GM23338 (cell line): ENCODE measurements at regions not wholly inside any gene's neighbourhood (a gene's known extent, or its start where the extent isn't known, plus 50 kb on each side); places are given as distances from the start of the nearest gene placed in this dataset.

ENCODE experiments used
- ATAC-seq: fragments of 200-7000 bp; cut with Tn5 transposase; 3 replicates; pipeline ENCODE4 v1.9.1; 2020
- DNase-seq: peaks from one replicate; pipeline ENCODE4 v3.0.0-alpha.2; 2015; ENCODE audit warnings: low spot score
- H2AFZ ChIP-seq: fragments of 200-600 bp; sonication (generic); 2 replicates; pipeline ENCODE4 v1.8.0; 2016; ENCODE audit warnings: antibody characterized with exemption, mild to moderate bottlenecking, moderate library complexity
- H3F3A ChIP-seq: fragments of 200-600 bp; sonication (generic); replicated peaks from 2 replicates; pipeline ENCODE4 v1.8.0; 2017; ENCODE audit warnings: antibody characterized with exemption, mixed run types, low read depth
- H3K27ac ChIP-seq: fragments of 200-600 bp; sonication (generic); 2 replicates; pipeline ENCODE4 v1.6.1; 2016; ENCODE audit warnings: low read depth
- H3K27me3 ChIP-seq: fragments of 200-600 bp; sonication (generic); 2 replicates; pipeline ENCODE4 v1.8.0; 2016; ENCODE audit warnings: mild to moderate bottlenecking, mixed run types, moderate library complexity; ENCODE audit not compliant: insufficient read depth
- H3K36me3 ChIP-seq: fragments of 200-600 bp; sonication (generic); 2 replicates; pipeline ENCODE4 v1.8.0; 2016; ENCODE audit warnings: mild to moderate bottlenecking; ENCODE audit not compliant: insufficient read depth
- H3K4me1 ChIP-seq: fragments of 200-600 bp; sonication (generic); 2 replicates; pipeline ENCODE4 v1.8.0; 2016; ENCODE audit warnings: mild to moderate bottlenecking, moderate library complexity; ENCODE audit not compliant: insufficient read depth
- H3K4me2 ChIP-seq: fragments of 200-600 bp; sonication (generic); 2 replicates; pipeline ENCODE4 v1.7.1; 2017; ENCODE audit warnings: mixed run types
- H3K4me3 ChIP-seq: fragments of 200-600 bp; sonication (generic); 2 replicates; pipeline ENCODE4 v1.6.1; 2016; ENCODE audit warnings: mixed run types
- H3K79me2 ChIP-seq: fragments of 200-600 bp; sonication (generic); replicated peaks from 2 replicates; pipeline ENCODE4 v1.8.0; 2017; ENCODE audit warnings: mild to moderate bottlenecking; ENCODE audit not compliant: insufficient read depth
- H3K9me2 ChIP-seq: fragments of 200-600 bp; sonication (generic); 2 replicates; pipeline ENCODE4 v1.8.0; 2017; ENCODE audit not compliant: insufficient read depth
- H4K20me1 ChIP-seq: fragments of 200-600 bp; sonication (generic); replicated peaks from 2 replicates; pipeline ENCODE4 v1.8.0; 2017; ENCODE audit warnings: mild to moderate bottlenecking; ENCODE audit not compliant: insufficient read depth
- H3K27ac Mint-ChIP-seq: 2 replicates; pipeline ENCODE4 v1.8.0; 2020; ENCODE audit warnings: inconsistent platforms, mild to moderate bottlenecking, moderate library complexity, mixed read lengths
- H3K27me3 Mint-ChIP-seq: 3 replicates; pipeline ENCODE4 v1.8.0; 2022; ENCODE audit warnings: low read depth, mild to moderate bottlenecking, moderate library complexity, mixed read lengths, inconsistent platforms; ENCODE audit not compliant: insufficient read depth, poor library complexity
- H3K36me3 Mint-ChIP-seq: 3 replicates; pipeline ENCODE4 v1.8.0; 2021; ENCODE audit warnings: low read depth, mild to moderate bottlenecking, inconsistent platforms, moderate library complexity, mixed read lengths
- H3K4me1 Mint-ChIP-seq: 3 replicates; pipeline ENCODE4 v1.8.0; 2020; ENCODE audit warnings: mild to moderate bottlenecking, inconsistent platforms, mixed read lengths
- H3K4me3 Mint-ChIP-seq: 3 replicates; pipeline ENCODE4 v1.8.0; 2021; ENCODE audit warnings: moderate library complexity, mild to moderate bottlenecking, inconsistent platforms, mixed read lengths
- H3K9me3 Mint-ChIP-seq: 3 replicates; pipeline ENCODE4 v1.8.0; 2020; ENCODE audit warnings: moderate library complexity, mild to moderate bottlenecking, inconsistent platforms, mixed read lengths
- CREB1 ChIP-seq: fragments of 250-450 bp; sonication (Bioruptor Pico); IDR thresholded peaks from 2 replicates; pipeline ENCODE4 v1.5.0; 2020; ENCODE audit warnings: low read depth, mild to moderate bottlenecking, moderate library complexity
- CTCF ChIP-seq, 2 experiments: fragments of 200-600 bp in 1 of 2; sonication (generic) in 1 of 2; conservative IDR thresholded peaks; 2 replicates each; pipeline versions ENCODE4 v1.5.1 to v1.6.1; 2016 to 2017; ENCODE audit warnings: antibody characterized with exemption in 2 of 2, low read depth in 2 of 2, mild to moderate bottlenecking in 2 of 2, moderate library complexity in 1 of 2
- ETS1 ChIP-seq: IDR thresholded peaks from 2 replicates; pipeline ENCODE4 v1.6.1; 2016; ENCODE audit warnings: antibody characterized with exemption
- EZH2 ChIP-seq: fragments of 200-600 bp; sonication (generic); IDR thresholded peaks from one replicate; pipeline ENCODE4 v1.8.0; 2017; ENCODE audit warnings: antibody characterized with exemption, mild to moderate bottlenecking, low read depth; ENCODE audit not compliant: unreplicated experiment
- EZH2phosphoT487 ChIP-seq: fragments of 200-600 bp; sonication (generic); IDR thresholded peaks from one replicate; pipeline ENCODE4 v1.8.1; 2018; ENCODE audit warnings: antibody characterized with exemption; ENCODE audit not compliant: unreplicated experiment
- JUNB ChIP-seq: IDR thresholded peaks from one replicate; pipeline ENCODE4 v1.6.1; 2016; ENCODE audit warnings: antibody characterized with exemption; ENCODE audit not compliant: unreplicated experiment
- NANOG ChIP-seq: IDR thresholded peaks from 2 replicates; pipeline ENCODE4 v1.6.1; 2016; ENCODE audit warnings: antibody characterized with exemption, borderline replicate concordance
- POLR2AphosphoS5 ChIP-seq: IDR thresholded peaks from 2 replicates; pipeline ENCODE4 v1.6.1; 2016; ENCODE audit warnings: antibody characterized with exemption, low read depth
- REST ChIP-seq: IDR thresholded peaks from one replicate; pipeline ENCODE4 v1.6.1; 2018; ENCODE audit warnings: antibody characterized with exemption; ENCODE audit not compliant: unreplicated experiment
- STAT1 ChIP-seq: IDR thresholded peaks from one replicate; pipeline ENCODE4 v1.6.1; 2016; ENCODE audit warnings: antibody characterized with exemption; ENCODE audit not compliant: unreplicated experiment
- ZNF114 ChIP-seq: fragments of 250-450 bp; sonication (Bioruptor Pico); IDR thresholded peaks from 2 replicates; pipeline ENCODE4 v1.5.0; 2020; ENCODE audit warnings: mild to moderate bottlenecking, moderate library complexity
- ZNF331 ChIP-seq: fragments of 250-450 bp; sonication (Bioruptor Pico); IDR thresholded peaks from 2 replicates; pipeline ENCODE4 v1.5.0; 2020; ENCODE audit warnings: low read depth, mild to moderate bottlenecking, moderate library complexity
- ZNF462 ChIP-seq: fragments of 250-450 bp; sonication (Bioruptor Pico); IDR thresholded peaks from 2 replicates; pipeline ENCODE4 v1.5.0; 2020; ENCODE audit warnings: mild to moderate bottlenecking, moderate library complexity

GRCh38 chr18:26617151-26617554, 68.8 kb upstream of the KCTD1 start:
- Histone ChIP-seq H3K36me3 (no peaks in the 10 kb centered on the region), H3K27ac (no peak overlapping the region), H3K4me1 (peaks cover 19% of the 10 kb centered on the region), H3K9me2 (no peaks in the 10 kb centered on the region), H2AFZ (no peak overlapping the region), H3K4me3 (no peak overlapping the region), H3K27me3 (no peaks in the 10 kb centered on the region), H3K4me2 (no peak overlapping the region), H4K20me1 (no peaks in the 10 kb centered on the region), H3K79me2 (no peaks in the 10 kb centered on the region), H3F3A (no peaks in the 10 kb centered on the region)
- Mint-ChIP-seq H3K9me3 (no peaks in the 10 kb centered on the region; the same call in 2 of the 3 replicates), H3K4me1 (peaks cover 16% of the 10 kb centered on the region), H3K27ac (no peak overlapping the region), H3K36me3 (no peaks in the 10 kb centered on the region), H3K27me3 (no peaks in the 10 kb centered on the region), H3K4me3 (no peak overlapping the region)
- no peak for ATAC-seq
- DNase-seq, result no peak
- TF ChIP-seq EZH2 (no peak), NANOG (no peak), REST (no peak), JUNB (no peak), EZH2phosphoT487 (no peak), ETS1 (no peak), ZNF114 (CRISPR knock-in tag) (no peak), ZNF331 (CRISPR knock-in tag) (no peak), ZNF462 (CRISPR knock-in tag) (no peak), CTCF (conservative IDR thresholded peaks at IDR 0.05; ENCODE audit: low read depth in 2 of 2) (no peak), CREB1 (CRISPR knock-in tag) (no peak), STAT1 (no peak), POLR2AphosphoS5 (no peak)
